ENCODE measurements at regions not wholly inside any gene's neighbourhood (a gene's known extent, or its start where the extent isn't known, plus 50 kb on each side); places are given as distances from the start of the nearest gene placed in this dataset.

DNA sequence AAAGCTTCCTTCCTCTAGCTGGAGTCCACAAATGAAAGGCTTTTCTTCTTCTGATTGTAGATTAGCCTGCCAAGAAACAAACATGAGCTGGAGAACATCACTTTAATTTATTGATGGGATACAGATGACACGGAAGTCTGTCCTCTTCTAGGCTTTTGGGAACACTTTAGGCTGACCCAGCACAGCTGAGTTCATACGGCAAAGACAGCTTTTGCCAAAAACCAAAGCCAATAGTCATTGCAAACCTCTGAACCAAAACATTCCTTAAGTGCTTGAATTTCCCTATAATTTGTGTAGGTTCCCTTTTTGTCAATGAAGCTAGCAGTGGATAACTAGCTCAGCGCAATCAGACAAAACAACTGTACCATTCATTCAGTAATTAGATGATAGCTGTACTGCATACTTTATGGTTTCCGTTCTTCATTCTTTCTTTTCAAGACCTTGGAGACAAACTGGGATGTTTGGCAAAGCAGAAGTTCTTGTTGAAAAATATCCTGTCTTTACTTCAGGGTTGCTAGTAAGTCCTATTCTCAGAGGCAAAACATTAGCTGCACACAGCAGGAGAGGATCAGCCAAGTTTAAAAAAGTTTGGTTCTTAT is 95.7 kb upstream of the SPRY2 start:
- no peaks in the 10 kb centered on the region for H3K79me2 ChIP-seq
- WGBS (ENCODE audit: low lambda C conversion rate, missing lambda C conversion rate): 58% methylated on average over 4 of the region's 4 CpGs
- H3K36me3 ChIP-seq (replicated peaks; ENCODE audit: insufficient read depth, low read depth): no peaks in the 10 kb centered on the region
- H3K9me2 ChIP-seq (replicated peaks; ENCODE audit: insufficient read depth): no peaks in the 10 kb centered on the region
- no peak overlapping the region for H3K4me3 ChIP-seq
- TF ChIP-seq EZH2phosphoT487 (IDR thresholded peaks at IDR 0.05; ENCODE audit: low read depth, severe bottlenecking, unreplicated experiment) (no peak), EZH2 (IDR thresholded peaks at IDR 0.05; ENCODE audit: borderline replicate concordance) (no peak)
- TF ChIP-seq, protein P1, sequence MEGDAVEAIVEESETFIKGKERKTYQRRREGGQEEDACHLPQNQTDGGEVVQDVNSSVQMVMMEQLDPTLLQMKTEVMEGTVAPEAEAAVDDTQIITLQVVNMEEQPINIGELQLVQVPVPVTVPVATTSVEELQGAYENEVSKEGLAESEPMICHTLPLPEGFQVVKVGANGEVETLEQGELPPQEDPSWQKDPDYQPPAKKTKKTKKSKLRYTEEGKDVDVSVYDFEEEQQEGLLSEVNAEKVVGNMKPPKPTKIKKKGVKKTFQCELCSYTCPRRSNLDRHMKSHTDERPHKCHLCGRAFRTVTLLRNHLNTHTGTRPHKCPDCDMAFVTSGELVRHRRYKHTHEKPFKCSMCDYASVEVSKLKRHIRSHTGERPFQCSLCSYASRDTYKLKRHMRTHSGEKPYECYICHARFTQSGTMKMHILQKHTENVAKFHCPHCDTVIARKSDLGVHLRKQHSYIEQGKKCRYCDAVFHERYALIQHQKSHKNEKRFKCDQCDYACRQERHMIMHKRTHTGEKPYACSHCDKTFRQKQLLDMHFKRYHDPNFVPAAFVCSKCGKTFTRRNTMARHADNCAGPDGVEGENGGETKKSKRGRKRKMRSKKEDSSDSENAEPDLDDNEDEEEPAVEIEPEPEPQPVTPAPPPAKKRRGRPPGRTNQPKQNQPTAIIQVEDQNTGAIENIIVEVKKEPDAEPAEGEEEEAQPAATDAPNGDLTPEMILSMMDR (IDR thresholded peaks at IDR 0.05; ENCODE audit: poor library complexity): no peak
- DNase-seq (ENCODE audit: low spot score): no peak
- H3K4me2 ChIP-seq: peak overlapping the region; percentile 1
- H3K27ac ChIP-seq: no peak overlapping the region
- H3K4me1 ChIP-seq (ENCODE audit: insufficient read depth): no peaks in the 10 kb centered on the region
- H3K9me3 ChIP-seq (ENCODE audit: low read depth): no peaks in the 10 kb centered on the region
- H4K20me1 ChIP-seq (ENCODE audit: insufficient read depth, poor library complexity, severe bottlenecking): no peaks in the 10 kb centered on the region
- no peak overlapping the region for H2AFZ ChIP-seq
- no peaks in the 10 kb centered on the region for H3K27me3 ChIP-seq

DNA sequence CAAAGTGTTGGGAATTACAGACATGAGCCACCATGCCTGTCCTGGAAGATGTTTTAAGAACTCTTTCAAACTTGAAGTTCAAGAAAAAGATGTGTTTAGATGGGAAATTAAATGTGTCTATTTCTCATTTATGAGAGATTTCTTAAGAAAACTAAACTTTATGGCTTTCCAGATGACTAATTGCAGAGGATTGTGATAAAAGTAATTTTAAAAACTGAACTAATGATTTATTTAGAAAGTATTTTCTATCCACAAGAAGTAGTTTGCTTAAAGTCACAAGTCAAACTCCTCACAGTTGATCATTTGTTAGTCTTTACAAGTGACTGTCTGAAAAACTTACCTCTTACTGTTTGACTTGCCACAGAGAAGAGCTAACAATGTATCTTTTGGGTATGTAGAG is 89.6 kb upstream of the SPRY2 start:
- Histone ChIP-seq H3K4me1 (ENCODE audit: insufficient read depth) (no peaks in the 10 kb centered on the region), H3K4me2 (no peak overlapping the region), H3K9me3 (ENCODE audit: low read depth) (no peaks in the 10 kb centered on the region), H3K4me3 (no peak overlapping the region), H3K27me3 (no peaks in the 10 kb centered on the region), H3K36me3 (replicated peaks; ENCODE audit: insufficient read depth, low read depth) (no peaks in the 10 kb centered on the region), H2AFZ (no peak overlapping the region), H3K27ac (no peak overlapping the region), H4K20me1 (ENCODE audit: insufficient read depth, poor library complexity, severe bottlenecking) (no peaks in the 10 kb centered on the region), H3K79me2 (no peaks in the 10 kb centered on the region), H3K9me2 (replicated peaks; ENCODE audit: insufficient read depth) (no peaks in the 10 kb centered on the region)
- DNase-seq (ENCODE audit: low spot score): no peak
- TF ChIP-seq EZH2 (IDR thresholded peaks at IDR 0.05; ENCODE audit: borderline replicate concordance) (no peak), EZH2phosphoT487 (IDR thresholded peaks at IDR 0.05; ENCODE audit: low read depth, severe bottlenecking, unreplicated experiment) (no peak)
- TF ChIP-seq, protein P1 (IDR thresholded peaks at IDR 0.05; ENCODE audit: poor library complexity): no peak

DNA sequence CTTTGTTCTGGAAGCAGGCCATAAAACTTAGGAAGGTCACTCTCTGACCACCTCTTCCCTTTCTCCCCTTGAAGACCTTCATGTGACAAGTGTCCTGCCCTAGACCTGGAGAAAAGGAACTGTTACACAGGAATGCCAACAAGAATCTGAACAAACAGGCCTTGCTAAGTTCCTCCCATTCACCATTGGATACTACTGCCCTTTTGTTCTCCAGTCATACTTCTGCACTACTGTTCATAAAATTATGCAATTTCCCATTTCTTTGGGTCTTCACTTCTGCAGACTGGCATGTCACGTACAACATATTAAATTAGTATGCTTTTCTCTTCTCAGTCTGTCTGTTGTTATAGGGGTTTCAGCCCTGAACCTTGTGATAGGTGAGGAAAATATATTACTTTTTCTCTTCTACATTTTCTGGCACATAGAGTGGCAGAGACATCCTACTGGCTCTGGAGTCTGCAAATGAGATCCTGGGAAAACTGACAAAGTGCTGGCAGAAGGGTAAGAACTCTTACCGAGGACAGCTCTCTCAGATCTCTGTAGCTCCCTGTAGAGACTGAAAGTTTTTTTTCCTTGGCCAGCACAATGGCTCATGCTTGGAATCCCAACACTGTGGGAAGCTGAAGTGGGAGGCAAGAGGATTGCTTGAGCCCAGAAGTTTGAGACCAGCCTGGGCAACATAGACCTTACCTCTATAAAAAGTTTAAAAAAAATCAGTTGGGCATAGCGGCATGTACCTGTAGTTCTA is 87.6 kb upstream of the SPRY2 start:
- Histone ChIP-seq H3K27me3 (no peaks in the 10 kb centered on the region), H3K27ac (no peak overlapping the region), H3K79me2 (no peaks in the 10 kb centered on the region), H3K4me1 (ENCODE audit: insufficient read depth) (no peaks in the 10 kb centered on the region), H4K20me1 (ENCODE audit: insufficient read depth, poor library complexity, severe bottlenecking) (no peaks in the 10 kb centered on the region), H3K4me3 (no peak overlapping the region), H3K9me2 (replicated peaks; ENCODE audit: insufficient read depth) (no peaks in the 10 kb centered on the region), H3K4me2 (no peak overlapping the region), H2AFZ (no peak overlapping the region), H3K36me3 (replicated peaks; ENCODE audit: insufficient read depth, low read depth) (no peaks in the 10 kb centered on the region), H3K9me3 (ENCODE audit: low read depth) (no peaks in the 10 kb centered on the region)
- TF ChIP-seq, protein P1 (IDR thresholded peaks at IDR 0.05; ENCODE audit: poor library complexity): no peak
- TF ChIP-seq EZH2 (IDR thresholded peaks at IDR 0.05; ENCODE audit: borderline replicate concordance) (no peak), EZH2phosphoT487 (IDR thresholded peaks at IDR 0.05; ENCODE audit: low read depth, severe bottlenecking, unreplicated experiment) (no peak)
- WGBS (ENCODE audit: low lambda C conversion rate, missing lambda C conversion rate): 88% methylated on average over 3 of the region's 3 CpGs
- DNase-seq (ENCODE audit: low spot score): no peak

Measured in hepatocyte (in vitro differentiated cells).